Stimulated activated CD4-positive, alpha-beta T cell treated with anti-CD3 and anti-CD28 coated beads, Interleukin-4, amount 100 ng/mL, for 1 hour (primary cell): ENCODE measurements at regions not wholly inside any gene's neighbourhood (a gene's known extent, or its start where the extent isn't known, plus 50 kb on each side); places are given as distances from the start of the nearest gene placed in this dataset.

ENCODE experiments used
- DNase-seq: peaks from one replicate; pipeline ENCODE4 v3.0.0-alpha.2; 2020

DNA sequence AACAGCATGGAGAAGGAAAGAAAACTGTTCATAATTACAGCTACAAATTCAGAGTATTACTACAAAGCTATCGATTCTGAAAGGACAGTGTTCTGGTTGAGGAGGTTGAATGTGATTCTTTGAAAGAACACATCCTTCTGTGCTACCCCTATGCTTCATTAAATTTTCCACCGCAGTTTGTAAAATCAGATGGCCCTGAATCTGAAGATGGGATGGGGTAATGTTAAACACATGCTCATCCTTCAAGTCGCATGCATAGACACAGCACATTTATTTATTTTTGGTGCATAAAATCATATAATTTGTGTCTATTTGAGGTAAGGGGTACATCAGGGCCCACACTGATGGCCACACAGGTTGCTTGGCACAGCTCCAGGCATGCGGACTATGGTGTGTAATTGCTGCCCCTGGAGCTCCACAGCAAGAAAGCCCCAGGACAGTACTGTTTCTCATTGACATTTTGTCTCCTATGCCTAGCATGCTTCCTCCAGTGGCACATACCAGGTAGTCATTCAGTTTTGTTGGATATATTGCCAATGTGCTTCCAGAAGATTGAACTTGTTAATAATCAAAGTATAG lies 238.8 kb upstream of the TANK start:
- no peak for DNase-seq

DNA sequence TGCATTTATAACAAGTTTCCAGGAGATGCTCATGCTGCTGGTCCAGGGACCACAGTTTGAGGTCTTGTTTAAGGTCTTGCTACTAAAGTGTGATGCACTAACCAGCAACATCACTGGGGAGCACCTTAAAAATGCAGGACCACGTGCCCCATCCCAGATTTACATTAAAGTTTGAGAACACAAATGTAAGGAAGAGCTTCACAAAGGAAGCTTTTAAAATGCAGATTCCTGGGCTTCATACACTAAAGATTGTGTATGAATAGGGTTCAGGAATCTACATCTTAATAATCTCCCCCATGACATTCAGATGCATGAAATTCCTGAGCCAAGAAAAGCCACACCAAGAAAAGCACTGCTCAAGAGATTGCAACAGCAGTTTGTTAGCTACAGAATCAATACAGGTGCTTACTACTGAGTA lies 235.3 kb upstream of the TANK start:
- DNase-seq: no peak

DNA sequence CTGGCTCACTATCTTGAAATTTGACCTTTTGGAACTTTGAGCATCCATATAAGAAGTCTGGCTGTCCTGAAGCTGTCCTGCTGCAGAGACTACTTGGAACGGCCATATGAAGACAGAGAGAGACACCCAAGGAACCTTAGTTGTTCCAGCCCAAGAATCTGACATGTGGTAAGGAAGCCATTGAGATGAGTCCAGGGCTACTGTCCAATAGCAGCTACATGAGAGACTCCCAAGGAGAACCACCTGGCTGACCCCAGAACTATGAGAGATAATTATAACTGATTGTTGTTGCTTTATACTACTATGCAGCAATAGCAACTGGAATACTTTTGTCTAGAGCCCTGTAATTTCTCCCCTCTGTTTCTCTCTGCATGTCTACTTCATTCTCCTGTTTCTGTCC lies 234.3 kb upstream of the TANK start:
- DNase-seq: no peak

DNA sequence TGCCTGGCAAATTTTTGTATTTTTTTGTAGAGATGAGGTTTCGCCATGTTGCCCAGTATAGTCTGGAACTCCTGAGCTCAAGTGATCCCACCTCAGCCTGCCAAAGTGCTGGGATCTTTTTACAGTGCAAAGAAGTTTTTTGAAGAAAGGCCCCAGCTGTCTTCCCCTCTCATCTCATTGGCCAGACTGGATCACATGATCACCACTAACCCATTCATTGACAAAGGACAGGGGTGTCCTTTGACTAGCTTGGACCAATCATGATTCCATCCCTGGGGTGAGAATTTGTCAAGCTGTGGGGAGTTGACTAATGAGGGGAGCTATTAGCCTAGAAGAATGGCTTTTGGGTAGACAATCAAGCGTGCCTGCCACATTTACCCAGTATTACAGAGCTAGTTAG lies 232.9 kb upstream of the TANK start:
- no peak for DNase-seq

DNA sequence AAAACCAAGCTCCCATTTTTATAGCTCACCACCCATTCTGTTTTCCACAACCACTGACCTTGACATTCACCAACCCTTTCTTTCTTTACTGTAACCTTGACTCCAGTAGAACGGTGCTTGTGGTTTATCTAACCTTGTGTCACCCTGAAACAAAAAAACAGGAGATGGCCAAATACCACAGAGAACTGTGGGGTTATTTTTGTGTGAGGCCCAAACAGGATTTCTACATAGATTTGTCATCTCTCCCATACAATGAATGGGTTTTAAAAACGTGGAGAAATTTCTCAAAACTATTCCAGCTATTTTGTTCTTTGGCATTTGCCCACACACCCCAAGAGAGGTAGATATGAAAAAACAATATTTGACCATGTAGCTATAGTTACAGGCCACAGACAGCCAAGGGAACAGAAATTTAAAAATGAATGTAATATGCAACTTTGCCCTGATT lies 231.3 kb upstream of the TANK start:
- DNase-seq: no peak

DNA sequence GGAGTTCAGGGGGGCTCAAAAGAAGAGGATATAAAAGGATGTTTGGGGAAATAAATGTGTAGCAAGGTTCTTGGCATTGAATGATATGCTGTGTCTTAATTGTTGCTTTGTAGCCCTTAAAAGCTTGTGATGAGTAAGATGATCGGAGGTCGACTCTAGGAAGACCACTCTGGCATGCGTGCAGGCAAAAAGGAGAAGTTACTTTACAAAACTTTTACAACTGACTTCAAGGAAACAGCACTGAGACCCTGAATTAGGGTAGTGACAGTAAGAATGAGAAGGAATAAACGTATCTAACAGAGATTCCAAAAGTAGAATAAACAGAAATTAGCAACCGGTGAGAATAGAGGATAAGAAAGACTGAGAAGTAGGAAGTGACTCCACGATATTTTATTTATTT lies 228.7 kb upstream of the TANK start:
- no peak for DNase-seq

DNA sequence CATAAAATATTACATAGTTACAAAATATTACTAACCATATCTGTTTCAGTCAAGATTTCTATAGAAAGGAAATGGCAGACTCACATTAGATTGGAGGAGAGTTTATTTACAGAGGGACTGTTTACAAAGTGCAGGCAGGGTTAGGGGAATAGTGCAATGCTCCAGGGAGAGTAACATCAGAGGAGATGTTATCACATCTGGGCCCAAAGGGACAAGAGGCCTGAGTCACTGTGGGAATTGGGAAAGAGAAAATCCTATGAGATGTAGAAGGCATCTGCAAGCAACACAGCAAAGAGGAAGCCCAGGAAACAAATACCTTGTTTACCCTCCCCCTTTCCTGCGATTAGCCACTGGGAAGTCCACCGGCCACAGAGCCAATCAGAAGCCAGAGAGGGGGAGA lies 227.3 kb upstream of the TANK start:
- DNase-seq: no peak

DNA sequence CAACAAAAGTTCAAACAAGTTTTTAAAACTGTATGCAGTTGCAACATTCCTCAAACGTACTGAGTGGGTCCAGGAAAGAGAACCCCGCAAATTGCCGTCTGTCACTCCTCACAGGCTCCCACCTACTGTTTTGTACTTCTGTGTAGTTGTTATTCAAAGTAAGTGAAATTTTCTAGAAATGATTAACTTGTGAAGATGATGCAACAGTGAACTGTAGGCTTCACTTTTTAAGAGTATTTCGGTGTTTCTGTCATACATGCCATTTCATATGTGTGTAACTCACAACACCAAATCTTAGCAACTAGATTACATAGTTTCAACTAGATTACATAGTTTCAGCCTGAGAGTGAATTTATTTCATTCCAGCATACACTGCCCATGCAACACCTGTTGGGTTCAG lies 226.0 kb upstream of the TANK start:
- DNase-seq: no peak

DNA sequence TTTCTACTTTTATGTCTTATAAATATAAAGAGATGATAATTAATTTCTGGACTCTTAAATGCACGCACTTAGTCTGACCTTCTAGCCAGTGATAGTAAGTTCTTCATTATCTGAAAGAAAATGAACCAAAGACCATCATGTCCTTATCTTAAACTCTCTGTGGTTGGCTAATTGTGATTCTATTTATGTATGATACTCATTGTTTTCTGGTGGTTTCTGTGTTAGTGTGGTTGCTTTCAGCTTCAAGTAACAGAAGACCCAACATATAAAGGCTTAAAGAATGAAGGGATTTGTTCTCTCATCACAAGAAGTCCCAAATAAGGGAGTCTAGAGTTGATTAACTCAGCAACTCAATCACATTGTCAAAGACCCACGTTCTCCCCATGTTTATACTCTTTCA lies 225.2 kb upstream of the TANK start:
- no peak for DNase-seq

DNA sequence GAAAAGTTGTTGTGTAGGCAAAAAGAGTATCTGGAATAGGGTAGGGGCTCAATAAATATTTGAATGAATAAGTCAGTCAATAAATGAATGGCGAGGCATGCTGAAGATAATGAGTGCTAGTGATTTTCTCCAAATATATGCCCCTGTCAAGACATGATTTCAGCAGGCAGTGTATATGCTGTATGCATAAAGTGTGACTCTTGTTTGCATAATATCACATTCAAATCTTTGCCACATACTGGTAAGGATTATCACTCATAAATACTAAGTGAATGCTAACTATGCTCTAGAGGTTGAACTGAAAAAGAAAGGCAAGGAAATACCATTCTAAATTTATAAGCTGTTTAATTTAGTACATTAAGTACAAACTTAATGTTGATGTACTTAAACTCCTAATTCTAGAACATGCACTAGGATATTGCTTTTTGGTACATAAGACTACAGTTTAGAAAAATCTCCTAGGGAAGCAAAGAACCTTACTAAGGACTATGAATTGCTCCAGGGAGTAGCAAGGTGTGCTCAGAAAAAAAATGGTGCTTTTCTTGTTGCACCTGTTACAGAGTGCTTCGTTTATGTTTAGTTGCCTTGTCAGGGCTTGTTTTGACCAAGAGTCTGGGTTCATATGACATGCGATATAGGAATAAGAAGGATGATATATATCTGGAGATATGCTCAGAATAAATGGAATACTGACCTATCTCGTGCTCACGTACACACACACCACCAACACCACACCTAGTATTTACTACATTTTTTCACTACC lies 224.0 kb upstream of the TANK start:
- DNase-seq: no peak

DNA sequence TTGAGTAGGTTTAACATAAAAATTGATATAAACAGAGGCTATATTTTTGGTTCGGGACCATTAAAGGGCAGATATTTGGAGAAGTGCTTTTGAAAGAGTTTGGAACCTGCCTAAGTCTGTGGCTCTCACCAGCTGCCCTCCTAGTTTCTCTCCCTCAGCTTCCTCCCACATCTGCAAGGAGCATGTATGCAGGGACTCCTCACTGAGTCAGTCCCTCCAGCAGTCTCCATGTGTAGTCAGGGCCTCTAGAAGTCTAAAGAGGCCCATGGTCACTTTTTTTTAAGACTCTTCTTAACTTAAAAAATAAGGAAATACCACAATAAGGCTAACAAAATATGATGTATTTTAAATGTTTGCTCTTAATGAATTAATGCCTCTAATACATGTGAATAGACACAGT lies 220.0 kb upstream of the TANK start:
- no peak for DNase-seq

DNA sequence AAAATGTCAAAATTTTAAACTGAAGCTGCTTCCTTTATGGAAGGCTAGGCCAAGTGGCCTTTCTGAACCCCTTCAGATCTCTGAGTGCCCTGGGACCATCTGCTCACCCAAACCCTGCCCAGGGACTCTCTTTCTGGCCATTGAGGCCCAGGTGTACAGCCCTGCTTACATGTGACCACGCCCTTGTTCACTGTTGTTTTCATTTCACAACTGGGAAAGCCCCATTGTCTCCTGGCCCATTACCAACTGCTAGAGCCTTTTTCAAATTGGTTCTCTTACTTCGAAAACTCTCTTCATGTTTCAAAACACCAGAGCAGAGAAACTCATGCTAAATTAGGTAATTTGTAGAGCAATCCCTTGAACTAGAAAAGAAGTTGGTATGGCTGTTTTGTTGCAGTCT lies 219.5 kb upstream of the TANK start:
- no peak for DNase-seq

DNA sequence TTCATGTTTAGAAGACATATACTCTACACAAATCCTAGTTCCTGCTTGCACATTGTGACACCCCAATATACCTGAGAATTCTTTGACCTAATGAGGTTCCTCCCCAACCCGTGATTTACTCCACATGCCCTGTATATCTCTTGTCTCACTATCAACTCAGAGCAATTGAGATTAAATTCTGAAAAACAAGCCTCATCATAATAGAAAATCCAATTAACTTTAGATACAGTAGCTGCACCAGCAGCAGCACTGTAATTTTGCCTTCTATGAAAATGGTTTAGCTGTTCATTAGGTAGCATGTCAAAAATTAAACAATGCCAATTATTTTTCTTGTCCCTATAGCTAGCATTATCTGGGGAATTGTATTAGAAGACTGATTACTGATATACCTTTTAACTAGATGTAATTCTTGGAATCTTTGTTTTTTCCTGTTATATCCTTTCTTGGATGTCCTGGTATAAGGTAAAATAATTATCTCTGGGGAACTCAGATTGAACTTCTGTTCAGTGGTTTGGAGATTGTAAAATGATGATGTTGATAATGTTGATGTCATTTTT lies 218.9 kb upstream of the TANK start:
- no peak for DNase-seq

DNA sequence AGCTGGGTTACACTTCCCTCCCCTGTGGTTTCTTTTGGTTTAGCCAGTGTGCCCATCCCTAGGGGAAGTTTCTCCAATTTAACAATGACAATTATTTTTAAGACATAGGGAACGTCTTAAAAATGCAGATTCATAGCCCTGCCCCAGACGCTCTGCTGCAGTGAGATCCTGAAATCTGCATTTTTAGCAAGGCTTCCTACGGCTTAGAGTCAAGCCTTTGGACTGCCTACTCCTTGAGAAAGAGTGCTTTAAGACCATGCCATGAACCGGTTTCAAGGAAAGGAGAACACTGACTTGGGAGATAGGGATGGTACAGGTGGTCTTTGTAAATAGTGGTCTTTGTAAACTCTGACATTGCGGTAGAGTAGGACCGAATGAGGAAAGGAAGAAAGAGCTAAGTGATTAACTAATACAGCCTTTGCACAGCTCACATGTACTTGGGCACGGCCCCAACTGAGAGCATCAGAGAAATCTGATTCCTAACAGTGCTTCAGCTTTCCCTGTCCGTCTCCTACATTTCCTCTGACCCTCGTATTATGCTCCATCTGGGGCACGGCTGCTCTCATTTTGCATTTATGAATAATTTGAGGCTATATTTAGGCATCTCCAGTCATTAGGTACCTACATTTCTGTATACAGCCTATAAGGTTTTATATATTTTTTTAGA lies 217.6 kb upstream of the TANK start:
- DNase-seq: no peak

DNA sequence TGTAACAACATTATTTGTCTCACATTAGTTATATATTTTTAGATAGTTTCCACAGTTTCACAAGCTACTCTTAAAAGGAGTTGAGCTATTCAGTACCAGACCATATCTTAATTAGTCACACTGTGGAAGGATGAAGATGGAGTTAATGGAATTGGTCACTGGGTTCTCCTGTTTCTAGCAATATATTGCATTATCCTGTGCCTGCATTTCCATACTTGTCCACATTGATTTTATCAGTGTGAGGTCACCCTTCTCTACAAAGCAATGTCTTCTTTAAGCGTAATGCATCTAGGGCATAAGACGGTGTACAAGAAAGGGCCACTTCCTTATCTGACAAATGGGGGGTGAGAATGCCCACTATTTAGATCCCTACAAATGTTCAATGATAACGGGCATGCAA lies 216.8 kb upstream of the TANK start:
- no peak for DNase-seq

DNA sequence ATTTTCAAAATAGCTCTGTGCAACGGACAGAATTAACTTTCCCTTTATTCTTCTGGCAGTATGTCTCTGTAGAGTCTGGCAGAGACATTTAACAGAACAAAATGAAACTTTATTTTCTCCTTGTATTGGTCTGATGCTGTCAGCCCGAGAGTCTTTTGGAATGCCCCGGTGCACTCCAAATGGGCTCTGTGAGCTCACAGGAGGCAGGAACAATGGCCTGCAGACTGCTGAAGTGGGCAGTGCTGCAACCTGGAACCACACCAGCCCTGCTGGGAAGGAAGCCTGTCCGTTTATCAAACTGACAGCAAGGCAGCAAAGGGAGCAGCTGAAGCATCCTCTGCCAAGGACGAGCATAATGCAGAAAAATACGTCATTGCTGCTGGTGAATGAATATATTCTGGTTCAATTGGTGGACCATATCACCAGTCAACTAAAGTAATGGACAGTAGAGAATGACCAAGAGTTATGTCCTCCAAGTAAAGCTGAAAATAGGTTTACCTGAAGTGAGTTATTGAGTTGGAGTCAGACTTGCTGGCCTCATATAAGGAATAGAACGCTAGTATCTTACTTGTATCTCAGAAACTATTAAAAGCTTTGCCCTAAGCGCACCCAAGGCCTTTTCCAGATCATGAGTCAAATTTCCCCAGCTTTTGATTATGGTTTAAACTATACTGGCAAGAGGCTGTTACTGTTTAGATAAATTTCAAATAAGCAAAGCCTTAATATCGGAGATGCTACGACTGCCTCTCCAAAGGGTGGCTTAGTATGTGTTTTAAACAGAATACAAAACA lies 207.6 kb upstream of the TANK start:
- no peak for DNase-seq

DNA sequence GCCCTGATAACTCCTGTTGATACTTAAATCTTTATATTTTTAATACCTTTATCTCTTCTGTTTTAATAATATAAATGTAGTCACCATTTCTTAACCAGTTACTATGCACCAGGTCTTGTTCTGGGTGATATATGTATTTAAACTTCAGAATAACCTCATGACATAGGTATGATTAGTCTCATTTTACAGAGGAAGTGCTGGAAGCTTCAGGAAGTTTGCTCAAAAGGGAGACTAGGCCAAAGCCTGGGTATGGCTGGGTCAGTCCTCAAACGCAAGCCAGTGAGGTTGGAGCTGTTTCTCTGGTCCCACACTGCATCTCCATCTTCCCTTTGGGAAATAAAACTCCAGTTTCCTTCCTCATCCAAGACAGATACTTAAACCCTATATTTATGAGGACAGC lies 204.7 kb upstream of the TANK start:
- DNase-seq: no peak

DNA sequence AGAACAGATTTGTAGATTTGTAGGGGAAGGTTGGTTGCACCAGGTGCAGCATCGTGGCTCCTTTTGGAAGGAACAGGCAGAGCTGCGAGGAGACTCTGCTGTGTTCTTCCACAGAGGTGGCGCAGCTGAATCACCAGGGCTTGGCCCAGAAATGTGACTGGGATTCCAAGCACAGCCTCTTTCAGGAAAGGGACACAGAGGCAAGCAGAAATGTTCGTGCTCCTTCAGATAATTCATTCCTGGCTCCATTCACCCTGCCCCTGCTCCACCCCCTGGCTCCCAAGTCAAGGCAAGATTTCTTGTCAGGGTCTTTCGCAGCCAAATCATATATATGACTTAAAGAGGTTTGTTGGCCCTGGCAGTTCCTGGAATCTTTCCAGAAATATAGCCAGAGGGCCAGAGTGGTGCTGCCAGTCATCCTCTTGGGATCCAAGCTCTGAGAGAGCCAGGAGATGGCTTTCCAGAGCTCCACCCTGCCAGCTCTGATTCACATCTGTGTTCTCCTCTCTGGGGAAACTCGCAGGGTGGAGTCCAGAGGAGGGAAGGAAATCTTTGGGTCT lies 203.9 kb upstream of the TANK start:
- DNase-seq: no peak

DNA sequence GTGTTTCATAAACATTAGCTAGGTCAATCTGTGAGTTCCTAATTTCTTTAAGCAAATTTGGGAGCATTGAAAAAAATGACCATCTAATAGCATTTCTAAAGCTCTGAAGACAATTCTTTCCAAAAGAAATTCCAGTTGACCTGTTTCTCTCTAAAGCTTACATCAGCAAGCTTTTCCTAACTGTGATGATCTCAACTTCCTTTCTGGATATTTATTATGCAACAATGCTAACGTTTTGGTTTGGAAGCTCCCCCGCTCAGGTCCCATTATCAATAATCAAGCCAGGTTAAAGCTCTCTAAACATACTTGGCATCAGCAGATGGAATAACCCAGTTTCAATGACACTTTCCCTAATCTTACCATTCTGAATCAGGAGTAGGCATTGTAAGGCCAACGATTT lies 196.3 kb upstream of the TANK start:
- DNase-seq: no peak

DNA sequence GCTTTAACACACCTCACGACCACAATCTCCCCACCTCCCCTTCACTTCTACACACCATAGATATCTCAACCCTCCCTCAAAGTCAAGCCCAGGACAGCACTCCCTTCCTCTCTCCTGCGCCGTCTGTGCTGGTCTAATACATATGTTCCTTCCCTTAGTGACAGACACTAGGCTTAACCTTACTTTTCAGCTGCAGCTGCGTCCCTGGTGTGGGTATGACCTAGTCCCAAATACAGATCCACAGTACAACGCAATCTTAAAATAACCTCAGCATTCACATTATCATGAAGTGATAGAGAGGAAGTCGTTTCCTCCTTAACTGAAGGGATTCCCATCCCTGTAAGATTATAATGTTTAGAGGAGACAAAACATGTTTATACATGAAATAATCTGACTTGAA lies 192.7 kb upstream of the TANK start:
- no peak for DNase-seq

DNA sequence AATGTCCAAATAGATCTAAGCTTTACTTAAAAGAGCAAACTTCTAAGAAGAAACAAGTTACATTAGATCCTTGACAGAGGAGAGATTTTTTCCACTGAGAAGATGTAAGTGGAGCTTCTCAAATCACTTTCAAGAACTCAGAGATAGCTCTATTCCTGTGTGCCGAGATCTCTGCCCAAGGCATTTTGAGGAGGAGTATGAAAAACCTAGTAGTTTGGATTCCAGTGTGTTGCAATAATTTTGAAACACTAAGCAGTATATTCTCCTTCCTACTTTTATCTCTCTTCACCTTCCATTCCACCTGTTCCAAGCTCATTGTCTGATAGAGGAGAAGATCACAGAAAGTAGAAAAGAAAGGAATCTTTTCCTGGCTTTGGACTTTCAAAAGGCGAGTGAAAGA lies 192.0 kb upstream of the TANK start:
- no peak for DNase-seq

DNA sequence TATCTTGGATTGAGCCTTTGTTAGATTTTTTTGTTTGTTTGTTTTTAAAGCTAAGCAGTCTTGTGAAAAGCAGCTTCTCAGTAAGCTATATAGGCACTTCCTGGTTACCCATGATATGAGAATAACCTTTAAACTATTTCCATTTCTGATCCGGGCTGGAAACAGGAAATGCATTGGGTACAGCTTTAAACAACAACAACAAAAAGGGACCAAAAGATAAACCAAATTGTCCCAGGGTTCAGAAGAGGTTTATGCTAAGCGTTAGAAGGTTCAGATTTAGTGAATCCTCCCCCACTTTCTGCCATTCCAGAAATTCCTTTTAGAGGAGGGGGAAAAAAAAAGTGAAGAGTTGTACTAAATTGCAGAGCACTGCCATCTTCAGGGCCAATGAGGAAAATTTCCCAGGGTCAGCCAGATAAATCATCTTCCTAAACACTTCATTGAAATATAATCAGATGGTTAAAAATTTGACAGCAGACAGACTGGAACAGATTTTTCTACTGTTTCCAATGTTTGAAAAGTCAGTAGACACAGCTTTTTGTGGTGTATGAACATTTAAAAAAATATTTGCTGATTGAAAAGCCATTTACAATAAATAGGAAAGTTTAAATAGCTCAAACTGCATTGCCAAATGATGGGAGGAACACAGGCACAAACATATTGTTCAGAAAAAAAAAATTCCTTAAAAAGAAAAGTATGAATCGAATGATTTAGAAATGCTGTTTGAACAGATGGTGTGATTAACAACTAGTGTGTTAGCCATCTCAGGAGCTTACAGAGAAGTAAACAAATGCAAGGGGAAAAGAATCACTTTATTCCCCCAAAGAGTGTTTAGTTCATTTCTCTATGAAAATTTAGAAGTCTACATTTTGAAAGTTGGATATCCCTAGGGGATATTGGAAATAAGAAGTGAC lies 189.9 kb upstream of the TANK start:
- DNase-seq: no peak
